Dendritic cell treated with granulocyte-macrophage colony-stimulating factor and Interleukin-4, amounts not matched to agents 40 ng/mL and 50 ng/mL, for 4 days (primary cell): ENCODE measurements at regions not wholly inside any gene's neighbourhood (a gene's known extent, or its start where the extent isn't known, plus 50 kb on each side); places are given as distances from the start of the nearest gene placed in this dataset.

Experiments
- H3K27ac Mint-ChIP-seq: one replicate; pipeline ENCODE4 v1.8.0; 2022; ENCODE audit warnings: mild to moderate bottlenecking, mixed read lengths
- H3K27me3 Mint-ChIP-seq: one replicate; pipeline ENCODE4 v1.8.0; 2022; ENCODE audit warnings: mild to moderate bottlenecking, mixed read lengths
- H3K36me3 Mint-ChIP-seq: one replicate; pipeline ENCODE4 v1.8.0; 2022; ENCODE audit warnings: low read depth, mixed read lengths
- H3K4me1 Mint-ChIP-seq: one replicate; pipeline ENCODE4 v1.8.0; 2022; ENCODE audit warnings: low read depth, mixed read lengths
- H3K4me3 Mint-ChIP-seq: one replicate; pipeline ENCODE4 v1.8.0; 2022; ENCODE audit warnings: mild to moderate bottlenecking, moderate library complexity, mixed read lengths
- H3K9me3 Mint-ChIP-seq: one replicate; pipeline ENCODE4 v1.8.0; 2022; ENCODE audit warnings: mixed read lengths
- intact Hi-C: fragments of 100-400 bp; cut with micrococcal nuclease; formaldehyde crosslinking; loops from one replicate; pipeline ENCODE4 v1.15.0; 2022

GRCh38 chr13:109389456-109389855 is 396.9 kb downstream of the IRS2 start:
- intact Hi-C loops, result no loop called here
- H3K27me3 Mint-ChIP-seq, result no peaks in the 10 kb centered on the region
- no peak overlapping the region for H3K4me3 Mint-ChIP-seq
- H3K4me1 Mint-ChIP-seq, result peaks cover 60% of the 10 kb centered on the region
- no peak overlapping the region for H3K27ac Mint-ChIP-seq
- peaks cover 9% of the 10 kb centered on the region for H3K9me3 Mint-ChIP-seq
- H3K36me3 Mint-ChIP-seq, result no peaks in the 10 kb centered on the region

- intact Hi-C loops, result no loop called here
- H3K27ac Mint-ChIP-seq, result no peak overlapping the region
- H3K4me1 Mint-ChIP-seq, result peaks cover 57% of the 10 kb centered on the region
- no peaks in the 10 kb centered on the region for H3K36me3 Mint-ChIP-seq
- H3K27me3 Mint-ChIP-seq, result no peaks in the 10 kb centered on the region
- peaks cover 5% of the 10 kb centered on the region for H3K9me3 Mint-ChIP-seq
- no peak overlapping the region for H3K4me3 Mint-ChIP-seq
Measured at GRCh38 chr13:109387471-109387870, 398.9 kb downstream of the IRS2 start.

- Mint-ChIP-seq H3K27ac (no peak overlapping the region), H3K4me1 (peaks cover 59% of the 10 kb centered on the region), H3K36me3 (no peaks in the 10 kb centered on the region), H3K4me3 (no peak overlapping the region), H3K27me3 (no peaks in the 10 kb centered on the region), H3K9me3 (no peaks in the 10 kb centered on the region)
- intact Hi-C loops, result no loop called here
Measured at GRCh38 chr13:109385242-109385560, 401.2 kb downstream of the IRS2 start.

GRCh38 chr13:109384491-109385241 is 401.7 kb downstream of the IRS2 start:
- Mint-ChIP-seq H3K4me1 (peaks cover 55% of the 10 kb centered on the region), H3K27me3 (no peaks in the 10 kb centered on the region), H3K27ac (no peak overlapping the region), H3K4me3 (no peak overlapping the region), H3K36me3 (no peaks in the 10 kb centered on the region), H3K9me3 (no peaks in the 10 kb centered on the region)
- intact Hi-C loops, result no loop called here

- Mint-ChIP-seq H3K27me3 (no peaks in the 10 kb centered on the region), H3K9me3 (no peaks in the 10 kb centered on the region), H3K27ac (no peak overlapping the region), H3K36me3 (no peaks in the 10 kb centered on the region), H3K4me1 (peaks cover 53% of the 10 kb centered on the region), H3K4me3 (no peak overlapping the region)
- intact Hi-C loops, result no loop called here
Measured at GRCh38 chr13:109383683-109384082, 402.7 kb downstream of the IRS2 start.

GRCh38 chr13:109381546-109382180 is 404.7 kb downstream of the IRS2 start:
- H3K4me1 Mint-ChIP-seq, result peaks cover 42% of the 10 kb centered on the region
- H3K36me3 Mint-ChIP-seq, result no peaks in the 10 kb centered on the region
- H3K27ac Mint-ChIP-seq, result no peak overlapping the region
- H3K4me3 Mint-ChIP-seq, result no peak overlapping the region
- no peaks in the 10 kb centered on the region for H3K9me3 Mint-ChIP-seq
- H3K27me3 Mint-ChIP-seq, result peaks cover 2% of the 10 kb centered on the region
- intact Hi-C loops, result no loop called here

- Mint-ChIP-seq H3K4me3 (no peak overlapping the region), H3K27ac (no peak overlapping the region), H3K9me3 (no peaks in the 10 kb centered on the region), H3K36me3 (no peaks in the 10 kb centered on the region), H3K4me1 (peaks cover 30% of the 10 kb centered on the region), H3K27me3 (peaks cover 2% of the 10 kb centered on the region)
- intact Hi-C loops, result no loop called here
Measured at GRCh38 chr13:109380457-109380856, 405.9 kb downstream of the IRS2 start.

GRCh38 chr13:109379930-109380329 is 406.5 kb downstream of the IRS2 start:
- intact Hi-C loops, result no loop called here
- Mint-ChIP-seq H3K4me3 (no peak overlapping the region), H3K27ac (no peak overlapping the region), H3K9me3 (no peaks in the 10 kb centered on the region), H3K27me3 (peaks cover 2% of the 10 kb centered on the region), H3K36me3 (no peaks in the 10 kb centered on the region), H3K4me1 (peaks cover 26% of the 10 kb centered on the region)

GRCh38 chr13:109376936-109377335 is 409.4 kb downstream of the IRS2 start:
- no peaks in the 10 kb centered on the region for H3K9me3 Mint-ChIP-seq
- H3K27me3 Mint-ChIP-seq, result peaks cover 2% of the 10 kb centered on the region
- no peaks in the 10 kb centered on the region for H3K36me3 Mint-ChIP-seq
- H3K27ac Mint-ChIP-seq, result no peak overlapping the region
- no peak overlapping the region for H3K4me3 Mint-ChIP-seq
- H3K4me1 Mint-ChIP-seq, result peaks cover 10% of the 10 kb centered on the region
- intact Hi-C loops, result no loop called here

GRCh38 chr13:109374609-109375200 is 411.7 kb downstream of the IRS2 start:
- no peak overlapping the region for H3K27ac Mint-ChIP-seq
- H3K36me3 Mint-ChIP-seq, result no peaks in the 10 kb centered on the region
- intact Hi-C loops, result no loop called here
- H3K9me3 Mint-ChIP-seq, result no peaks in the 10 kb centered on the region
- peaks cover 2% of the 10 kb centered on the region for H3K27me3 Mint-ChIP-seq
- no peaks in the 10 kb centered on the region for H3K4me1 Mint-ChIP-seq
- no peak overlapping the region for H3K4me3 Mint-ChIP-seq

GRCh38 chr13:109372666-109373065 is 413.7 kb downstream of the IRS2 start:
- H3K36me3 Mint-ChIP-seq, result no peaks in the 10 kb centered on the region
- intact Hi-C loops, result no loop called here
- no peaks in the 10 kb centered on the region for H3K4me1 Mint-ChIP-seq
- no peak overlapping the region for H3K4me3 Mint-ChIP-seq
- no peak overlapping the region for H3K27ac Mint-ChIP-seq
- H3K9me3 Mint-ChIP-seq, result no peaks in the 10 kb centered on the region
- H3K27me3 Mint-ChIP-seq, result no peaks in the 10 kb centered on the region

- intact Hi-C loops, result no loop called here
- Mint-ChIP-seq H3K36me3 (no peaks in the 10 kb centered on the region), H3K27me3 (no peaks in the 10 kb centered on the region), H3K4me3 (no peak overlapping the region), H3K4me1 (no peaks in the 10 kb centered on the region), H3K9me3 (no peaks in the 10 kb centered on the region), H3K27ac (no peak overlapping the region)
Measured at GRCh38 chr13:109371066-109371465, 415.3 kb downstream of the IRS2 start.

- no peaks in the 10 kb centered on the region for H3K4me1 Mint-ChIP-seq
- no peak overlapping the region for H3K4me3 Mint-ChIP-seq
- H3K36me3 Mint-ChIP-seq, result no peaks in the 10 kb centered on the region
- intact Hi-C loops, result no loop called here
- H3K27ac Mint-ChIP-seq, result no peak overlapping the region
- no peaks in the 10 kb centered on the region for H3K9me3 Mint-ChIP-seq
- no peaks in the 10 kb centered on the region for H3K27me3 Mint-ChIP-seq
Measured at GRCh38 chr13:109370496-109370895, 415.9 kb downstream of the IRS2 start.

GRCh38 chr13:109369353-109370052 is 416.9 kb downstream of the IRS2 start:
- intact Hi-C loops, result no loop called here
- H3K27ac Mint-ChIP-seq, result no peak overlapping the region
- no peaks in the 10 kb centered on the region for H3K4me1 Mint-ChIP-seq
- H3K27me3 Mint-ChIP-seq, result peaks cover 1% of the 10 kb centered on the region
- no peak overlapping the region for H3K4me3 Mint-ChIP-seq
- no peaks in the 10 kb centered on the region for H3K36me3 Mint-ChIP-seq
- H3K9me3 Mint-ChIP-seq, result no peaks in the 10 kb centered on the region
